Uterus (tissue), 3 donors: ENCODE measurements at regions not wholly inside any gene's neighbourhood (a gene's known extent, or its start where the extent isn't known, plus 50 kb on each side); places are given as distances from the start of the nearest gene placed in this dataset. TPM values are rescaled to one million over a fixed set of nuclear protein-coding genes. Genes with fewer than 3 reads are reported as not detected.

Source experiments
- DNase-seq, 2 donors: peaks; one replicate each; pipeline ENCODE4 v3.0.0-alpha.2; 2019 to 2020
- H3K27ac ChIP-seq, 2 donors: fragments of 200-600 bp; sonication (generic); 1 replicate in 1 of 2; 2 replicates in 1 of 2; pipeline ENCODE4 v1.5.1; 2016 to 2018
- H3K27me3 ChIP-seq, 2 donors: fragments of 200-600 bp; sonication (generic); one replicate each; pipeline ENCODE4 v1.5.1; 2018 to 2019; ENCODE audit warnings: control low read depth in 1 of 2
- H3K36me3 ChIP-seq, 2 donors: fragments of 200-600 bp; sonication (generic); one replicate each; pipeline ENCODE4 v1.5.1; 2019; ENCODE audit warnings: control low read depth in 1 of 2
- H3K4me1 ChIP-seq, 2 donors: fragments of 200-600 bp; sonication (generic); one replicate each; pipeline ENCODE4 v1.5.1; 2018 to 2019; ENCODE audit warnings: control low read depth in 1 of 2
- H3K4me3 ChIP-seq, 2 donors: fragments of 200-600 bp; sonication (generic); 1 replicate in 1 of 2; 2 replicates in 1 of 2; pipeline ENCODE4 v1.5.1; 2018 to 2019; ENCODE audit warnings: mild to moderate bottlenecking in 1 of 2
- H3K9me3 ChIP-seq, 2 donors: fragments of 200-600 bp; sonication (generic); one replicate each; pipeline ENCODE4 v1.5.1; 2019; ENCODE audit warnings: control low read depth in 1 of 2
- CTCF ChIP-seq, 4 experiments: fragments of 200-600 bp in 2 of 4; fragments of 450-650 bp in 2 of 4; sonication (generic) in 2 of 4; IDR thresholded peaks; one replicate each; pipeline ENCODE4 v1.5.1; 2016 to 2019; ENCODE audit warnings: antibody characterized with exemption in 4 of 4, mild to moderate bottlenecking in 2 of 4, moderate library complexity in 1 of 4
- POLR2A ChIP-seq, 2 donors: fragments of 450-650 bp; IDR thresholded peaks; one replicate each; pipeline ENCODE4 v1.6.1; 2016; ENCODE audit warnings: antibody characterized with exemption in 2 of 2, mild to moderate bottlenecking in 1 of 2, moderate library complexity in 1 of 2
- intact Hi-C: fragments of 100-400 bp; cut with DNase I; formaldehyde crosslinking; loops from one replicate; pipeline ENCODE4 v1.15.1; 2023; ENCODE audit warnings: low total_unique reads
- small RNA-seq: library from RNA; depleted of rRNA; stranded (forward); fragments of <200 nt; gene quantifications from one replicate; pipeline ENCODE3, GENCODE V24; 2016
- donor health status: DM: yes; HTN: yes; CAD: no.

- no peaks in the 10 kb centered on the region for H3K36me3 ChIP-seq
Observed at GRCh38 chr6:84816741-84817140, 52.3 kb upstream of the TBX18 start.

DNA sequence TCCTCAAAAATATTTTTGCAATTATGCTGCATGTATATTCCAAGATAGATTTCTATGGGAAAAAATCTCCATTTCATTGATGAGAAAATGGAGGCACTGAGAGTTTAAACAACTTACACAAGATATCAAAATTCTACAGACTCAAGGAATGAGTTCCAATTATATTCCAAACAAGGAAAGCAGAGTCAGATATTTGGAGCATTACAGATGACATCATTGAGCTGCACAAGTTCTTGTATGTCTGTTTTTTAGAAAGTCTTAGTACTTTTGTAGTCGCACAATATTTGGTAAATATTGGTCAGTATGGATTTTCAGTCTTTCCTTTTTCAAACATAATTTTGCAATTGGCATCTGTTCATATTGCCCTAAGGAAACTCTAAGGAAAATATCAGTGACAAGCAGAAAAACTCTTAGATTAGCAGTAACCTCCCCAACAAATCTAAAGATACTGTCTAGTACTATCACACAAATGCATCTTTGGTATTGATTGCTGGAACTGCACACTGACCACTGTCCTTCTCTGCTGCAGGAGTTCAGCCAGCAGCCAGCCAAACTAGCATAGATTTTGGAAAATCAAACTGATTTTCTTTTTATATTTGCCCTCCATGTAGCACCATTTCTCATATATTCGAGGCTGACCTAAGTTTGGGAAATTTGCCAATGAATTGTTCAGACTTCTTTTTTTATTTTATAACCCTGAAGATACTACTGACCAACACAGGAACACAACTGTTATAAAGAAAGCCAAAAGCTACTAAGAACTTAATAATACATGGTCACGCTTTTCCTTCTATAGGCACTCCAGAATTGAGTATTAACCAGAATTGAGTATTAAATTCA, 51.7 kb upstream of the TBX18 start:
- no peaks in the 10 kb centered on the region for H3K27me3 ChIP-seq
- no peak for DNase-seq
- TF ChIP-seq CTCF (IDR thresholded peaks at IDR 0.05) (no peak), POLR2A (IDR thresholded peaks at IDR 0.05) (no peak)
- H3K27ac ChIP-seq: no peak overlapping the region
- intact Hi-C loops: no loop called here
- H3K9me3 ChIP-seq: no peaks in the 10 kb centered on the region
- H3K4me3 ChIP-seq: no peak overlapping the region
- no peaks in the 10 kb centered on the region for H3K36me3 ChIP-seq
- no peaks in the 10 kb centered on the region for H3K4me1 ChIP-seq

More at GRCh38 chr6:84816741-84817140, 52.3 kb upstream of the TBX18 start:
- intact Hi-C loops: no loop called here
- Histone ChIP-seq H3K27me3 (no peaks in the 10 kb centered on the region), H3K4me1 (no peaks in the 10 kb centered on the region), H3K9me3 (no peaks in the 10 kb centered on the region), H3K27ac (no peak overlapping the region), H3K4me3 (no peak overlapping the region)
- TF ChIP-seq CTCF (IDR thresholded peaks at IDR 0.05) (no peak), POLR2A (IDR thresholded peaks at IDR 0.05) (no peak)
- no peak for DNase-seq

Small RNA genes in the stretch of these regions (small RNA-seq; reads per million reads assigned to genes)
- gene AL109941.1: not detected
